IMR-90 (cell line): ENCODE measurements at regions not wholly inside any gene's neighbourhood (a gene's known extent, or its start where the extent isn't known, plus 50 kb on each side); places are given as distances from the start of the nearest gene placed in this dataset.

ENCODE experiments used
- CEBPB ChIP-seq: IDR thresholded peaks from 2 replicates; pipeline ENCODE4 v1.6.1; 2012; ENCODE audit warnings: low read depth, low read length, improper control_type of control experiment
- CTCF ChIP-seq: conservative IDR thresholded peaks from 2 replicates; pipeline ENCODE4 v1.5.1; 2012; ENCODE audit warnings: mild to moderate bottlenecking, low read depth, low read length, improper control_type of control experiment
- FOS ChIP-seq: fragments of 150-350 bp; IDR thresholded peaks from 2 replicates; pipeline ENCODE4 v1.6.1; 2016; ENCODE audit warnings: low read depth, low read length
- MAFK ChIP-seq: IDR thresholded peaks from 2 replicates; pipeline ENCODE4 v1.6.1; 2012; ENCODE audit warnings: low read depth, low read length, improper control_type of control experiment
- POLR2A ChIP-seq: IDR thresholded peaks from 2 replicates; pipeline ENCODE4 v1.6.1; 2012; ENCODE audit warnings: mild to moderate bottlenecking, low read depth, low read length
- RAD21 ChIP-seq: IDR thresholded peaks from 2 replicates; pipeline ENCODE4 v1.6.1; 2012; ENCODE audit warnings: low read length, improper control_type of control experiment
- RFX5 ChIP-seq: IDR thresholded peaks from 2 replicates; pipeline ENCODE4 v1.8.0; 2012; ENCODE audit warnings: low read depth, mild to moderate bottlenecking, low read length, moderate library complexity
- SMC3 ChIP-seq: fragments of 150-350 bp; IDR thresholded peaks from 2 replicates; pipeline ENCODE4 v1.6.1; 2016; ENCODE audit warnings: low read depth, mild to moderate bottlenecking, antibody characterized with exemption, low read length, moderate library complexity
- USF2 ChIP-seq: fragments of 150-350 bp; IDR thresholded peaks from 2 replicates; pipeline ENCODE4 v1.6.1; 2017; ENCODE audit warnings: mild to moderate bottlenecking, antibody characterized with exemption, low read length, low read depth

GRCh38 chr1:228918335-228918734 is 183.1 kb downstream of the RHOU start:
- TF ChIP-seq CTCF (no peak), CEBPB (no peak), FOS (no peak), POLR2A (no peak), RAD21 (no peak), RFX5 (no peak), MAFK (no peak), SMC3 (no peak), USF2 (no peak)
